HG03460 (cell line): ENCODE measurements at regions not wholly inside any gene's neighbourhood (a gene's known extent, or its start where the extent isn't known, plus 50 kb on each side); places are given as distances from the start of the nearest gene placed in this dataset.
"Not testable (repeated sequence)": the region's sequence is repeated elsewhere in the genome, so short reads cannot be mapped to it uniquely, and the experiment has no call there.

Experiments
- ATAC-seq: cut with Tn5 transposase; IDR thresholded peaks from one replicate; pipeline ENCODE4 v1.9.1; 2021; ENCODE audit not compliant: unreplicated experiment

DNA sequence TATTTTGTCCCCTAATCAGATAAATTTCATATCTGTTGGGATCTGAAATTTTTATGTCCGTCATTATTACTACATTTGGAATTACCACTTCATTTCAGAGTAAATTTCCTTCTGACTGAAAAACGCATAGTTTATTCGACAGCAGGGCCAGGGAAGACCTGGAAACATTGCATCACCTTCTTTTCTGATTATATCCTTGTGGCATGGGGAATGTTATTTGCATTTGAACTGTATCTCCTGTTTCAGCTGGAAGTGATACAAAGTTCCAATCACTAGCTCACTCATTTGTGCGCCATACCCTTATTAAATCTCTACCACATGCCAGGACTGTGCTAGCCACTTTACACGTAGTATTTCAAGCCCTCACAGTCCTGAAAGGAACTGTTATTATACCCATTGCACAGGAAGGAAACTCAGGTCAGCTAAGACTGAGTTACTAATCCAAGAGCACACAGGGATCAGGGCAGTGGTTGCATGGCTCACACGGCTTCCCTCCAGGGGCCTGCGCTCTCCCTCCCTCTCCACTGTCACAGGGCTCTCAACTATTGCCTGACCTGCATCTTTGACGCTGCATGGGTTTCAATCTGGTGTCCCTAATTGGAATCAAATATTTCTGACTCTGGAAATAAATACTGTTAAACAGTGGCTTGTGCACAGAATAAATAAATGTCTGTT lies 84.4 kb upstream of the NANOS1 start:
- ATAC-seq: no peak

DNA sequence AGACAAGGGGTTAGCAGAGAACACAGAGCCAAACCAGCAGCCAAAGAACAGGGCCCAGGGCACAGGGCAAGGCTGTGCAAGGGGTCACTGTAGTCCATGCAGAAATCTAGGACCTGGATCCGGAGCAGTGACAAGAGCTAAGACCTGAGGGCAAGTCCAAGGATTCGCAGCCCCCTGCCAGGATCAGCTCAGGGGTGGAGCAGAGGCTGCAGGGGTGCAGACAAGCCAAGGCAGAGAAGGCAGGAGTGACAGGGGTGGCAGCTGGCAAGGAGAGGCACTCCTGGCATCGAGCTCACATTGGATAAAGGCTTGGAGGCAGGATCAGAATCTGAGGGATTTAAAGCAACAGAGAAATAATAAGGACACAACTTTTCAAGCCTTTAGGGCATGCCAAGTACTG lies 80.7 kb upstream of the NANOS1 start:
- no peak for ATAC-seq

DNA sequence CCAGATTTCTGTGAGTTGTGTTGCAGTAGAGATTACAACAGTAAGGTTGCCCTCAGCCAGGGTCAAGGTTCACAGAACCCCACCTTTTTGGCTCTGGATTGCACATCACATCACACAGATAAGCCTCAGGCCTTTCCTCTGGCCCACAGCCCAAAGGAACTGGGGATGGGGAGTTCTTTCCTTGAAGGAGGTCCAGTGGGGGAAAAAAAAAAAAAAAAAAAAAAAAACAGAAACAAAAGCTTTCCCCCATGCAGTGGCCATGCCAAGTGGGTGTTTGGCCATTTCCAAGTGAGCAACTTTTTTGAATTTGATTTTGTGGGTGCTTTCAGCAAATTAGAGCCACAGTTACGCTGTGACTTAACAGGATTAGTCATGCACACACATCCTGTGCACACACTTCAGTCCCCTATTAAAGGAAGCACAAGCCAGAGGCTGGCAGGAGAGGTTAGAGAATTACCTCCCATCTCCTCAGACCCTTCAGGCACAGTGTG lies 79.3 kb upstream of the NANOS1 start:
- ATAC-seq: no peak

DNA sequence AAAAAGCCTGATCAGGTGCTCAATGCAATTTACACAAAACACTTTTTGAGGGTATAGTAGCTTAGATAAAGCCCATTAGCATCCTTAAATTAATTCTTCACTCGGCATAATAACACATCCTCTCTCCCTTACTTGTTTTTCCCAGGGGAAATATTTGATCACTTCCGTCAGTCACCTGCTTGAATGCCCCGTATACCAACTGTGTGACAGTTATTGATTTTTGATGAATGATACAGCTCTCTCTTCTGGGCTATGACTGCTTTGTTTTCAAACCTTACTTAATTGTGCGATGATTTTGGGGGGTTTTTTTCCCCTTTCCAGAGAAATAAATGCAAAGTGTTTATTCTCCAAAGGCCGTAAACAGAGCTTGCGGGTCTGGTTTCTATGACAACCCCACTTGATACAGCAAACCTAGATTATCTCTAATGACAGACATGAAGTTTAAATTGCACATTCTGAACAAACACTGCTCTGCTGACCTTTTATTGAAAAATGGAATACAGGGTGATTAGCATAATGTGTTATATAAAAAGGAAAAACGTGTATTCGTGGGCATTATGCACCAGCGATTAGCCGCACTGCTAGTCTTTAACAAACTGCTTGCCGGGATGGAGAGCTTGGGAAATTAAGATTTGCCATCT lies 78.4 kb upstream of the NANOS1 start:
- ATAC-seq: no peak

DNA sequence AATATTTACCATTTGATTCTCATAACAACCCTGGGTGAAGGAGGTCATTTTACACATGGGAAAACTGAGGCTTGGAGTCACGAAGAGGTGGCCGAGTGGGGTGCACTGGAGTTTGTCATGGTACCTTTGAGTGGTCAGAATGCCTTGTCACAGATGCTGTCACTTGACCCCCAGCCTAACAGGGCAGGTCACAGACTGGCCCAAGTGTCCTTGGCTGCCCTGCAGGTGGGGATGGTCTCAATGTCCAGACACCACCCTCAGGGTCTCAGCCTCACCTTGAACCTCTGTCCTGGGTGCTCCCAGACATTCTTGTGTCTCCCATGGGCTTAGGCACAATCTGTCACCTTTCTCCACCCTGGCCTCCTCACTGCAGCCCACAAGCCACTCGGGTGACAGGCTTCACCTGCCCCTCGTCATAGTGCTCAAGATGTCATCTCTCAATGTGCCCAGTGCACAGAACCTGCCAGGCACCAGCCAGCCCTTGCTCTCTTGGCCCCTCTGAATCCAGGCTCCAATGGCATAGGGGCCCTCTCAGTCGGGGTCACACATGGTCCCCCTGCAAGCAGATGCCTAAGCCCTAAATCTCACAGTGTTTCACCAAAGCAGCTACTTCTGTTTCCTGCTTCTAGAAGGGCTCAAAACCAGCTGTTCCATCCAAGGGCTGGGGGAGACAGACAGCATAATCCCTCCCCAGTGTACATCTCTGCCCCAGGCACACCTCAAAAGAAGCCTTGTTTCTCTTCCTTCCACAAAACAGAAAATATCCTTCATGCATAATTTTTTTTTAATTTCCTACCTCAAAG lies 76.8 kb upstream of the NANOS1 start:
- ATAC-seq: no peak

DNA sequence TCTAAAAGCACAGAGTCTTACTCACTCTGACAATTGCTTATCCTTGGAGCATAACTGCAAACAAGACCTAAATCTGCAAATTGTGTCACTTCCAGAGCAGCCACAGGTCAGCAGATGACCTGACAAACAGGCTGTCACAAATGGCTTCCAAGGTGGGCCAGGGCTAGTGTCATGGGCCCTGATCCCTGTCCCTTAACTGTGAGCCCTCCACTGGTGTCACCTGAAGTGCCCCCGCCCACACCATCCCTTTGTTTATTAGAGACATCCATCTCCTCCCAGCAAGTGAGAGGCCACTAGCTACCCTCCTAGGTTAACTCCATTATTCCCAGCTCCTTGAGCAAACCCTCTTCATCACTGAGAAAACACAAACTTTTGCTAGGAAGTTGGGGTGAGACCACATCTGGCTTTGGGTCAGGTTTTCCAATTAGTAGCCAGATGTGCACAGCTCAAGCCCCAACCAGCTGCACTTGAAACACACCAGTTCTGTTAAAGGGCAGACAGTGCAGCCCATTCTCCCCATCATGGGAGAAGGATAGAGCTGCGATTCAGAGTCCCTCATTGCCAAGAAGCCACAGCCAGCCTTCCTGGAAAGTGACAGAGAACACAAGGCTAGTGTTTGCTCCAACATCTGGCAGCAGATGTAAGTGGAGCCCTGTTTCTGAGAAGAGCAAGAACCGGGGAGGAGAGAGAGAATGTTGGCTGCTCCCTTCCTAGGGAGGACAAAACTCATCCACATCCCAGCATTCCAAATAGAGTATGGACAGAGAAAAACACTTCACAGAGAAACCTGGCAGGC lies 75.7 kb upstream of the NANOS1 start:
- no peak for ATAC-seq

DNA sequence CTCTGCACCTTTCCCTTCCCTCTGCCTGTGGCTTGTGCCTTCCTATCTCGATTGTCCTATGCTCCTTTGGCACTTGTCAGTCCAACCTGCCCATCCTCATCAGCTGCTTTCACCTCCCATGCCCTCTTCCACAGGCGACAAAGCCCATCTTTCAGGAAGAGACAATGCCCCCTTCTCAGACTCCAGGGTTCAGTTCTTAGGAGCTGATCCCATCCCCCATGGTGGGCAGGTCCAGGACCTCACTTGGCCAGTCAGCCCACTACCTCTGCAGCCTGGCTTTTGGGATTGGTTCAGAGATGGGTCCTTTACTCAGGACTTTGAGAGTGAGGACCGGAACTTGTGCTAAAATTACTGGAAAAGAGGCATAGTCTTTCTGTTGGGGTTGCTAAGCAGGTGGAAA lies 74.0 kb upstream of the NANOS1 start:
- no peak for ATAC-seq

DNA sequence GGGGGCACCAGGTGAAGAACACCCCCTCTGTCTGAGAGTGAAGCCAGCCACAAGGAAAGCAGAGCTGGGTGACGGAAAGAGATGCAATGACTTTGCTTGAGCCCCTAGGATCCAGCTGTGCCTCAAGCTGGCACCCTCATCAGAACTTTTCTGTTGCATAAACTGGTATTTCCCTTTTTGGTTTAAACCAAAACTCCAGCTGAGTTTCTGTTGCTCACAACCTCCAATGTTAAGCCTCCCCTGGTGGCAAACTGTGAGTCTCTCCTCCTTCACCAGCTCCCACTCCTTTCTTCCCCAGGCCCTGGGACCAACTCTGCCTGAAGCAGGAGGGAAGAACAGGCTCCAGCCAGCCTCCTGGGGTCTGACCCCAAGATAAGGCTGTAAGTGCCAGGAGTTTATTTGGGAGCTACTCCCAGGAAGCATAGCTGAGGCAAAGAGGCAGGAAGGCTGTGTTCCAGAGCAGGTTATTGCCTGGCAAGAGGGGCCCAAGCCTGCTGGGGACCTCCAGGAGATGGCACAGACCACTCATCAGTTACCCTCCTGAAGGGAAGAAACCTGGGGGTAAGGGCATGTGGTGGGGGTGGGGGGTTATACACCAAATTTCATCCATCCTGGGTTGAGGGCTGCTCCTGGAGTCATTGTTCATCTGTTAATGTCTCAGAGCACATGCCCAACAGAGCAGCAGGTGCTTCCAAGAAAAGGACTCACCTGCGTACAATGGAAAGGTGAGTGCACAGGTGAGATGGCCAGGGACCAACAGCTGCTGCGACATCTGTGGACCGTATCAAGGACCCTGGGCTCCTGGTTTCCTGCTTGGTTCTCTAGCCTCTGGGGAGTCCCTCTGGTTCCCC lies 73.3 kb upstream of the NANOS1 start:
- ATAC-seq: no peak

DNA sequence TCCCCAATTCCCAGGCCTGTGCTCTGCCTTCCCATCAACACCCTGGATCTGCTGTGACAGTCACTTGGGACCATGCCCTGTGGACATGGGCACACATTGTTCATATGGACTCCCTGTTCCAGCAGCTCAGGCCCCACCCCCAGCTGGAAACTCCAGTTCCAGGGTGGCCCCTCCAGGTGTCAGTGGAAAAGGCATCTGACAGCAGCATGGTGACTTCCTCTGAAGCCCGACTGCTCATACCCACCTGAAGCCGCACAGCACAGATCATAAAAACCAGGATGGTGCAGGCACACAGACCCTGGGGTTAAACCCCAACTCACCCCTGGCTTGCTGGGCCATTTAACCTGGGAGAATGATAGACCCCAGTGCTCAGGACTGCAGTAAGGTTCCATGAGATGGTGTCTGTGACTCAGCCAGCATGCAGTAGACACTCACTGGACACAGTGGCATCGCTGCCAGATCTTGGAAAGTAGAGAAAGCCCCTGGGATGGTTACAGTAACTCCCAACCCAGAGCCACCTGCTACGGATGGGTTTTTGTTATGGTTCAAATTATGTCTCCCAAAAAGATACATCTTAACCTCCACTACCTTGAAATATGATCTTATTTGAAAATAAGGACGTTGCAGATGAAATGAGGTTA lies 72.6 kb upstream of the NANOS1 start:
- no peak for ATAC-seq

DNA sequence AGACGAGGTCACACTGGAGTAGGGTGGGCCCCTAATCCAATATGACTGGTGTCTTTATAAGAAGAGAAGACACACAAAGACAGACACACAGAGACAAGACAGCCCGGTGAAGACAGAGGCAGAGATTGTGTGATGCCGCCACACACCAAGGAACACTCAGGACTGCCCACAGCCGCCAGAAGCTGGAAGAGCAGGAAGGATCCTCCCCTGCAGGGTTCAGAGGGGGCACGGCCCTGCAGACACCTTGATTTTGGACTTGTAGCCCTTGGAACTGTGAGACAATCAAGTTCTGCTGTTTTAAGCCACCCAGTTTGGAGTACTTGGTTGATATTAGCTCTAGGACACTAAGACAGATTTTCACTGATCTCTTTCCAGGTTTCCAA lies 72.1 kb upstream of the NANOS1 start:
- ATAC-seq: no peak

DNA sequence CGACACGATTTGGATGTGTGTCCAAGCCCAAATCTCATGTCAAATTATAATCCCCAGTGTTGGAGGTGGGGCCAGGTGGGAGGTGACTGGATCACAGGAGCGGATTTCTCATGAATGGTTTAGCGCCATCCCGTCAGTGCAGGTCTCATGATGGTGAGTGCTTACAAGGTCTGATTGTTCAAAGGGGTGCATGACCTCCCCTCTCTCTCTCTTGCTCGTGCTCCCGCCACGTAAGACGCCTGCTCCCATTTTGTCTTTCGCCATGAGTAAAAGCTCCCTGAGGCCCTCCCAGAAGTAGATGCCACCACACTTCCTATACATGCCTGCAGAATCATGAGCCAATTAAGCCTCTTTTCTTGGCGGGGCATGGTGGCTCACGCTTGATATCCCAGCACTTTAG lies 71.5 kb upstream of the NANOS1 start:
- no peak for ATAC-seq

DNA sequence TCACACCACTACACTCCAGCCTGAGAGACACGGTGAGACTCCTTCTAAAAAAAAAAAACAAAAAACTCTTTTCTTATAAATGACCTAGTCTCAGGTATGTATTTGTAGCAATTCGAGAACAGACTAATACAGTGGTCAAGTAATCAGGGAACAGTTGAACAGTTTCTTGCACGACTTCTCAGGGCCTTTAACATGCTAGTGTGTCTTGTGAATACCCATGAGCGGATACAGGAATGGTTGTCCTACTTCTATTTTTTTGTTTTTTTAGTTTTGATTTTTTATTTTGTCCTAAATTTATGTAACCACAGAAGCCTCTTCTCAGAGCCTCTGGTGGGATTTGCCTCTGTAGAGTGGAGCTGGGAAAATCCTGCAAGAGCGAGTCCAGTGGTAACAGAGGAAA lies 71.0 kb upstream of the NANOS1 start:
- ATAC-seq: no peak

DNA sequence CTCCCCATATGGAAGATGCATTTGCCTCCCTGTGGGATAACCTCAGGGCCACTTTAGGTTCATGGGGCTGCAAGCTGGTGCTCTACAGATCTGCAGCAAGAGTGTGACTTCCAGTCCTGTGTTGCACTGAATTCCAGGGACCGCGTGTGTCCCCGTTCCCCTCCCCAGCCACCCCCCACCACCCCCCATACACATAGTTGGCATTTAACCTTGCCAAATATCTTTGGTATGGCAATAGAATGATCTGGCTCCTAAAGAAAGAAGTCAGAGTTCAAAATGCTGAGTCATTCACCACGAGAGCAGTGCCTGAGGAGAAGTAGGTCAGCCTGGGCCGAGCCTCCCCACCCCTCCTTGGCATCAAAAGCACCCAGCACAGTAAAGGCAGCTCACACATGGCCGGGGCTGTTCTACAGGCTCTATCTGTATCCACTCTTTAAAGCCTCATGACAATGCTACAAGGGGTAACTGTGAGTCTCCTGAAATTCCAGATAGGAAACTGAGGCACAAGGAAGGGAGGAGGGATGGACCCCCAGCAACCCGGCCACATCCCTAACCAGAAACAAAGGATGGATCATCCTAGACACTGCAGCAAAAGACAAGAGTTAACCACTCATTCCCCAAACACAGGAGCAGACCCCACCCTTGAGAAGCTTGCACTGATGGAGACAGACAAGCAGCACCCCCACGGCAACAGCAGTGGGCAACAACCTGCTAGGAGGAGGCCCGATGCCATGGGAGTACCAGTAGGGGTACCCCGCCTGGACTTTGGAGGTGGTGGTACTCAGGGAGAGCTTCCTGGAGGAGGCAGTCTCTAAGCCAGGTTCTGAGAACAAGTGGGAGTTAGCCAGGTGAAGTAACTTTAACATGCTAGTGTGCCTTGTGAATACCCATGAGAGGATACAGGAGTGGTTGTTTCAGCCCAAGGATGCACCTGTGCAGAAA lies 70.3 kb upstream of the NANOS1 start:
- no peak for ATAC-seq

DNA sequence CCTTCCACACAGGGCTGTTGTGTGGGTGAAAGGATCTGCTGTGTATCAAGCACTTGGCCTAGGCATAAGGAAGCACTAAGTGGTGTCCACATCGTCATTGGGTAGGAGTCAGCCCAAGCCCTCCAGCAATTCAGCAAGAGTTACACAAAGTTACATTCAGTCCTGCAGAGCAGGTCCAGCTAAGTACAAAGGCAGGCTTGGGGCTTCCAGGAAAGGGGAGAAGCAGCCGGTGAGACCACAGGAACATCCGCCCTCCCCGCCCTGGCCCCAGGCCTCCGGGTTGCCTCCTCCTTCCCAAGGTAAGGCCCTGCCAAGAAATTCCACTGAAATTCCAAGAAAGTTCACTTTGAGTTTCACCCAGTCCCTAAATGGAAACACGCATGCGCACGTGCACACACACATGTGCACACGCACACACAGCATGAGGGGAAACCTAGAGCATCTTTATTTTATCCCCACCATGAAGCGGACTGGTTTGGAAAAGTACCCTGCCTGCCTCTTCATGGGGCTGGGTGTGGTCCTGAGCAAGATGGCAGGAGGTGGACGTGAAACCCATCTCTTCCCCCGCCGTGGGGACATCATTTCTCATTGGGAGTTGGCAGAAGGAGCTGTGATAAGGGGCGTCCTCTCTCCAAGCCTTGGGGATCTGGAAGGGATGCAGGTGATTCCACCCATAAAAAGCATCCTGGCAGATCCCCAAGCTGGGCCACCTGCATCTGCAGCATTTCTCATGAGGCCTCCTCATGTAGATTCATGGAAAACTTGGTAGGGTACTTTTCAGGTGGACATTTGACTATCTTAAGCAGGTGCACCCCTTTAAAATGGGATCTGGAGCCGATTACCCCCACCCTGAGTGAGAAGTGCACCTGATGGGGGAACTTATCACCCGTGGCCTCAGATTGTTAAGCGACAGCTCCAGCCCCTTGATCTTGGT lies 69.1 kb upstream of the NANOS1 start:
- no peak for ATAC-seq

DNA sequence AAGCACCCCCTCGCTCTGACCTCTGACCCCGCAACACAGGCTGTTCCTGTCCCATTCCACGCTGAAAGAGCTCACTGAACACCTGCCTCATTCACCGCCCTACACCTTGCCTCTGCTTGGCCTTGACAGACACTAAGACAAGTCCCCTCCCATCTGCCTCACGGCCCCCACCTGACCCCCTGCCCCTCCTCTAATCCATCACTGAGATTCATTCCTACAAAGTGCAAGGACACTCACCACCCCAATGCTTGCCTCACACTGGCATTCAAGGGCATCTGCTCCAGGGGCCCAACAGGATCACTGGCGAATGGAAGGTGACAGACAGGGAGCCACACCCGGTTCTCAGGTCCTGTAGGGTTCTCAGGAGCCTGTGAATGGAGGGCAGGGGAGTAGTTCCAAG lies 68.1 kb upstream of the NANOS1 start:
- ATAC-seq: no peak

DNA sequence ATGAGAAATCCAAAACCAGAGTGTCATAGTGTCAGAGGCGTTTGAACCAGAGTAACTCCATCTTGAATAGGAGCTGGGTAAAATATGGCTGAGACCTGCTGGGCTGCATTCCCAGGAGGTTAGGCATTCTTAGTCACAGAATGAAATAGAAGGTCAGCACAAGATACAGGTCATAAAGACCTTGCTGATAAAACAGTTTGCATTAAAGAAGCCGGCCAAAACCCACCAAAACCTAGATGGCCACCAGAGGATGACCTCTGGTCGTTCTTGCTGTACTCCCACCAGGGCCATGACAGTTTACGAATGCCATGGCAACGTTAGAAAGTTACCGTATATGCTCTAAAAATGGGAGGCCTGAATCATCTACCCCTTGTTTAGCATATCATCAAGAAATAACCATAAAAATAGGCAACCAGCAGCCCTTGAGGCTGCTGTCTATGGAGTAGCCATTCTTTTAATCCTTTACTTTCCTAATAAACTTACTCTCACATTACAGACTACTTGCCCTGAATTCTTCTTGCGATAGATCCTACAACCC lies 67.1 kb upstream of the NANOS1 start:
- not testable (repeated sequence) for ATAC-seq

DNA sequence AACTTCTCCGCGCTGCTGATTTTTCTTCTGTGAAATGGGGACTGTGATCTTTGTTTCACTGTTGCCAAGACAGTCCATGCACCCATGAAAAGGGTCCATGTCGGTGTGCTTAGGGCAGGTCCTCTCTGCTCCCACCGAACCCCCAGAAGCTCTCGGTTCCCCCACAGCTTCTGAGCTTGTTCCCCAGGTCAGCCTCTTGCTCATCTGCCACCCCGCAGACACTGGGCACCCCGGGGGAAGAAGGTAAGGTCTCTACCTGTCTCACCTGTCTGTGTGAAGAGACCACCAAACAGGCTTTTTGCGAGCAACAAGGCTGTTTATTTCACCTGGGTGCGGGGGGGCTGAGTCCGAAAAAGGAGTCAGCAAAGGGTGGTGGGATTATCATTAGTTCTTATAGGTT lies 66.2 kb upstream of the NANOS1 start:
- no peak for ATAC-seq
